Ovary (tissue), 7 donors: ENCODE measurements at regions not wholly inside any gene's neighbourhood (a gene's known extent, or its start where the extent isn't known, plus 50 kb on each side); places are given as distances from the start of the nearest gene placed in this dataset.

Experiments used
- DNase-seq, 5 donors: peaks; one replicate each; pipeline ENCODE4 v3.0.0-alpha.2; 2019 to 2020
- H3K27ac ChIP-seq, 2 donors: fragments of 200-600 bp; one replicate each; pipeline versions ENCODE4 v1.5.1 to v1.8.0; 2019 to 2022
- H3K27me3 ChIP-seq: fragments of 200-600 bp; one replicate; pipeline ENCODE4 v1.8.0; 2022
- H3K36me3 ChIP-seq: fragments of 200-600 bp; sonication (generic); one replicate; pipeline ENCODE4 v1.5.1; 2019
- H3K4me1 ChIP-seq: one replicate; pipeline ENCODE4 v1.8.1; 2013; ENCODE audit warnings: mild to moderate bottlenecking, moderate library complexity; ENCODE audit not compliant: insufficient read depth
- H3K4me3 ChIP-seq: fragments of 200-600 bp; sonication (generic); one replicate; pipeline ENCODE4 v1.5.1; 2017
- H3K9me3 ChIP-seq, 2 donors: fragments of 200-600 bp in 1 of 2; sonication (generic) in 1 of 2; one replicate each; pipeline versions ENCODE4 v1.5.1 to v1.8.1; 2013 to 2019; ENCODE audit warnings: mild to moderate bottlenecking in 1 of 2, moderate library complexity in 1 of 2
- CTCF ChIP-seq, 3 donors: fragments of 450-650 bp in 2 of 3; fragments of 200-600 bp in 1 of 3; IDR thresholded peaks; one replicate each; pipeline versions ENCODE4 v1.5.1 to v1.8.0; 2016 to 2022; ENCODE audit warnings: antibody characterized with exemption in 3 of 3, mild to moderate bottlenecking in 1 of 3
- EP300 ChIP-seq: sonication (generic); formaldehyde crosslinking; IDR thresholded peaks from one replicate; pipeline ENCODE4 v1.6.1; 2017; ENCODE audit warnings: antibody characterized with exemption
- POLR2A ChIP-seq: fragments of 450-650 bp; IDR thresholded peaks from one replicate; pipeline ENCODE4 v1.6.1; 2017; ENCODE audit warnings: antibody characterized with exemption, mild to moderate bottlenecking, moderate library complexity
- WGBS, 3 donors: extraction: QIAGEN DNeasy Blood & Tissue Kit in 1 of 3; methylation state at CpG; one replicate each; pipeline versions ENCODE4 v1.1.5 to v1.1.7; 2013 to 2017; 5-methylcytosine and 5-hydroxymethylcytosine counted together
- intact Hi-C, 4 donors: fragments of 100-400 bp; cut with DNase I; formaldehyde crosslinking; loops; one replicate each; pipeline versions ENCODE4 v1.11.0 to v1.15.1; 2022 to 2023
- donor health status: DM: no; HTN: no; CAD: no; lungs with moderate emphysema.
- donor health status: DM: no; HTN: no; CAD: no.
- donor health status: Bipolar disorder and iron deficiency.
- donor health status: DM: no; HTN: no; CAD: no.
- donor health status: DM: yes; HTN: yes; CAD: no.

GRCh38 chr4:28675582-28675981, 1814.9 kb downstream of the STIM2 start:
- no peak for DNase-seq
- no peaks in the 10 kb centered on the region for H3K4me1 ChIP-seq
- intact Hi-C loops, result no loop called here
- no peak overlapping the region for H3K4me3 ChIP-seq
- H3K27me3 ChIP-seq, result no peaks in the 10 kb centered on the region
- H3K36me3 ChIP-seq, result no peaks in the 10 kb centered on the region
- no peaks in the 10 kb centered on the region for H3K9me3 ChIP-seq
- TF ChIP-seq EP300 (no peak), CTCF (IDR thresholded peaks at IDR 0.05) (no peak), POLR2A (no peak)
- H3K27ac ChIP-seq, result no peak overlapping the region

- no peak for TF ChIP-seq POLR2A
- TF ChIP-seq EP300, result no peak
- TF ChIP-seq CTCF (IDR thresholded peaks at IDR 0.05), result no peak
- no peak for DNase-seq
- Histone ChIP-seq H3K4me3 (no peak overlapping the region), H3K4me1 (no peaks in the 10 kb centered on the region), H3K27me3 (no peaks in the 10 kb centered on the region), H3K27ac (no peak overlapping the region), H3K9me3 (no peaks in the 10 kb centered on the region), H3K36me3 (no peaks in the 10 kb centered on the region)
- intact Hi-C loops, result no loop called here
Measured at GRCh38 chr4:28677808-28678207, 1817.2 kb downstream of the STIM2 start.

- intact Hi-C loops, result no loop called here
- no peak for DNase-seq
- no peak overlapping the region for H3K27ac ChIP-seq
Measured at GRCh38 chr4:28682847-28683246, 1822.2 kb downstream of the STIM2 start.

GRCh38 chr4:28686618-28687017, 1826.0 kb downstream of the STIM2 start:
- no peak for TF ChIP-seq CTCF (IDR thresholded peaks at IDR 0.05)
- no peak for TF ChIP-seq POLR2A
- TF ChIP-seq EP300, result no peak
- H3K4me1 ChIP-seq, result no peaks in the 10 kb centered on the region
- H3K27ac ChIP-seq, result no peak overlapping the region
- intact Hi-C loops, result no loop called here
- H3K4me3 ChIP-seq, result no peak overlapping the region
- no peaks in the 10 kb centered on the region for H3K9me3 ChIP-seq
- H3K27me3 ChIP-seq, result no peaks in the 10 kb centered on the region
- DNase-seq, result no peak
- WGBS, 3 donors, result 85 to 96% (median 89%) methylated on average over 4 of the region's 4 CpGs
- H3K36me3 ChIP-seq, result no peaks in the 10 kb centered on the region

More at GRCh38 chr4:28682847-28683246, 1822.2 kb downstream of the STIM2 start:
- Histone ChIP-seq H3K27me3 (no peaks in the 10 kb centered on the region), H3K9me3 (no peaks in the 10 kb centered on the region), H3K4me3 (no peak overlapping the region), H3K4me1 (no peaks in the 10 kb centered on the region), H3K36me3 (no peaks in the 10 kb centered on the region)
- no peak for TF ChIP-seq EP300
- no peak for TF ChIP-seq POLR2A
- TF ChIP-seq CTCF (IDR thresholded peaks at IDR 0.05), result no peak
- 73 to 86% (median 76%) methylated on average over 1 of the region's 1 CpG for WGBS, 3 donors

GRCh38 chr4:28690890-28691289, 1830.2 kb downstream of the STIM2 start:
- no peak for TF ChIP-seq CTCF (IDR thresholded peaks at IDR 0.05)
- TF ChIP-seq POLR2A, result no peak
- no peak for TF ChIP-seq EP300
- Histone ChIP-seq H3K36me3 (no peaks in the 10 kb centered on the region), H3K4me3 (no peak overlapping the region), H3K4me1 (no peaks in the 10 kb centered on the region), H3K27me3 (no peaks in the 10 kb centered on the region), H3K9me3 (no peaks in the 10 kb centered on the region), H3K27ac (no peak overlapping the region)
- DNase-seq, result no peak
- intact Hi-C loops, result no loop called here
- whole genome bisulfite sequencing, 3 donors, result 73 to 83% (median 82%) methylated on average over 1 of the region's 1 CpG
